H1 (cell line): ENCODE measurements at regions not wholly inside any gene's neighbourhood (a gene's known extent, or its start where the extent isn't known, plus 50 kb on each side); places are given as distances from the start of the nearest gene placed in this dataset.

Experiments
- CTCF ChIA-PET: fragments of 300-600 bp; sonication (Branson Sonifier 250); formaldehyde crosslinking; loops from one replicate; lab custom pipeline; 2021; ENCODE audit not compliant: partially characterized antibody; lab: Charles Lee
- POLR2A ChIA-PET: fragments of 300-600 bp; sonication (Branson Sonifier 250); formaldehyde crosslinking; loops from one replicate; lab custom pipeline; 2021; ENCODE audit warnings: inconsistent platforms; ENCODE audit not compliant: partially characterized antibody; lab: Charles Lee
- DNase-seq, 2 experiments: peaks; one replicate each; pipeline versions ENCODE4 v3.0.0 to v3.0.0-alpha.2; 2010 to 2022; ENCODE audit warnings: low spot score in 2 of 2, low read depth in 1 of 2, mixed read lengths in 1 of 2
- FAIRE-seq: peaks from 2 replicates; lab custom pipeline; 2011; peaks lifted over from hg19 to GRCh38; lab: Jason Lieb, UNC
- H2AFZ ChIP-seq: 2 replicates; pipeline ENCODE4 v1.8.1; 2012; ENCODE audit warnings: low read length, inconsistent platforms
- H2AK5ac ChIP-seq: 2 replicates; pipeline ENCODE4 v1.6.1; 2013; ENCODE audit warnings: low read depth, low read length
- H2BK120ac ChIP-seq: replicated peaks from 2 replicates; pipeline ENCODE3; 2013; ENCODE audit warnings: low read depth, low read length, inconsistent platforms
- H2BK12ac ChIP-seq: 2 replicates; pipeline ENCODE4 v1.6.1; 2013; ENCODE audit warnings: low read depth, low read length
- H2BK15ac ChIP-seq: 2 replicates; pipeline ENCODE4 v1.6.1; 2013; ENCODE audit warnings: low read length
- H2BK20ac ChIP-seq: 2 replicates; pipeline ENCODE4 v1.6.1; 2013; ENCODE audit warnings: low read length
- H2BK5ac ChIP-seq: 2 replicates; pipeline ENCODE4 v1.6.1; 2013; ENCODE audit warnings: low read depth, low read length
- H3K14ac ChIP-seq: 2 replicates; pipeline ENCODE4 v1.6.1; 2013; ENCODE audit warnings: inconsistent platforms; ENCODE audit not compliant: insufficient read length
- H3K18ac ChIP-seq: 2 replicates; pipeline ENCODE4 v1.6.1; 2013; ENCODE audit warnings: low read length; ENCODE audit errors: extremely low read depth
- H3K23ac ChIP-seq: 2 replicates; pipeline ENCODE4 v1.6.1; 2013; ENCODE audit warnings: inconsistent platforms; ENCODE audit not compliant: insufficient read length
- H3K23me2 ChIP-seq: 2 replicates; pipeline ENCODE4 v1.6.1; 2013; ENCODE audit warnings: low read depth, low read length
- H3K27ac ChIP-seq: 2 replicates; pipeline ENCODE4 v1.6.1; 2011; ENCODE audit warnings: low read depth, low read length, inconsistent platforms
- H3K27me3 ChIP-seq, 4 experiments: replicated peaks in 1 of 4; 1 replicate in 1 of 4; 2 replicates in 3 of 4; pipeline versions ENCODE4 v1.6.1 to v1.8.1; 2011 to 2013; ENCODE audit warnings: low read length in 3 of 4, mild to moderate bottlenecking in 3 of 4, inconsistent platforms in 2 of 4, mixed read lengths in 2 of 4, moderate library complexity in 1 of 4; ENCODE audit not compliant: control insufficient read depth in 3 of 4, insufficient read depth in 3 of 4; ENCODE audit errors: extremely low read depth in 1 of 4
- H3K36me3 ChIP-seq, 4 experiments: 2 replicates each; pipeline versions ENCODE4 v1.6.1 to v1.8.1; 2011 to 2013; ENCODE audit warnings: mild to moderate bottlenecking in 4 of 4, low read length in 3 of 4, moderate library complexity in 2 of 4, control low read depth in 1 of 4, inconsistent platforms in 1 of 4; ENCODE audit not compliant: insufficient read depth in 4 of 4, control insufficient read depth in 2 of 4
- H3K4ac ChIP-seq: replicated peaks from 2 replicates; pipeline ENCODE3; 2013; ENCODE audit warnings: low read length, low read depth, mixed read lengths, inconsistent platforms; ENCODE audit not compliant: insufficient read length
- H3K4me1 ChIP-seq, 4 experiments: replicated peaks in 1 of 4; 1 replicate in 1 of 4; 2 replicates in 3 of 4; pipeline versions ENCODE4 v1.6.1 to v1.8.1; 2011 to 2013; ENCODE audit warnings: low read length in 3 of 4, inconsistent platforms in 2 of 4, mixed read lengths in 1 of 4; ENCODE audit not compliant: insufficient read depth in 4 of 4, control insufficient read depth in 3 of 4
- H3K4me2 ChIP-seq, 2 experiments: 2 replicates each; pipeline versions ENCODE4 v1.6.1 to v1.8.1; 2011 to 2013; ENCODE audit warnings: low read depth in 2 of 2, low read length in 2 of 2, control low read depth in 1 of 2, inconsistent platforms in 1 of 2, mild to moderate bottlenecking in 1 of 2; ENCODE audit not compliant: insufficient read depth in 1 of 2
- H3K4me3 ChIP-seq, 4 experiments: fragments of 200-600, 300-600 bp in 1 of 4; sonication (generic), shearing (Covaris generic), sonication (Bioruptor Twin) in 1 of 4; 2 replicates each; pipeline versions ENCODE4 v1.5.1 to v1.8.1; 2011 to 2016; ENCODE audit warnings: low read length in 4 of 4, low read depth in 3 of 4, control low read depth in 2 of 4, inconsistent platforms in 2 of 4, mild to moderate bottlenecking in 2 of 4, mixed read lengths in 1 of 4, moderate library complexity in 1 of 4; ENCODE audit not compliant: insufficient read depth in 2 of 4; ENCODE audit errors: extremely low read depth in 1 of 4
- H3K56ac ChIP-seq: replicated peaks from 2 replicates; pipeline ENCODE3; 2013; ENCODE audit warnings: low read depth, mild to moderate bottlenecking, mixed read lengths, low read length, inconsistent platforms; ENCODE audit not compliant: insufficient read length
- H3K79me1 ChIP-seq: 2 replicates; pipeline ENCODE4 v1.6.1; 2013; ENCODE audit warnings: low read depth, low read length, control low read depth
- H3K79me2 ChIP-seq, 2 experiments: 2 replicates each; pipeline versions ENCODE4 v1.6.1 to v1.8.1; 2012 to 2013; ENCODE audit warnings: low read length in 2 of 2, mild to moderate bottlenecking in 2 of 2, inconsistent platforms in 1 of 2; ENCODE audit not compliant: insufficient read depth in 2 of 2, control insufficient read depth in 1 of 2
- H3K9ac ChIP-seq, 4 experiments: replicated peaks in 1 of 4; 1 replicate in 1 of 4; 2 replicates in 3 of 4; pipeline versions ENCODE4 v1.6.1 to v1.8.1; 2011 to 2013; ENCODE audit warnings: low read depth in 3 of 4, low read length in 3 of 4, control low read depth in 2 of 4, mild to moderate bottlenecking in 2 of 4, moderate library complexity in 2 of 4, inconsistent platforms in 1 of 4; ENCODE audit errors: extremely low read depth in 1 of 4
- H3K9me3 ChIP-seq, 2 experiments: 2 replicates each; pipeline versions ENCODE4 v1.6.1 to v1.8.1; 2012 to 2013; ENCODE audit warnings: mild to moderate bottlenecking in 2 of 2, moderate library complexity in 2 of 2, control low read depth in 1 of 2, inconsistent platforms in 1 of 2, low read depth in 1 of 2, low read length in 1 of 2, mixed read lengths in 1 of 2; ENCODE audit not compliant: insufficient read depth in 2 of 2
- H4K20me1 ChIP-seq, 2 experiments: replicated peaks in 1 of 2; 2 replicates each; pipeline versions ENCODE3 to v1.8.1; 2011 to 2013; ENCODE audit warnings: inconsistent platforms in 2 of 2, low read length in 2 of 2, mild to moderate bottlenecking in 1 of 2; ENCODE audit not compliant: insufficient read depth in 2 of 2, control insufficient read depth in 1 of 2
- H4K5ac ChIP-seq: 2 replicates; pipeline ENCODE4 v1.6.1; 2013; ENCODE audit warnings: low read length, low read depth, mixed read lengths, inconsistent platforms; ENCODE audit not compliant: insufficient read length
- H4K8ac ChIP-seq: 2 replicates; pipeline ENCODE4 v1.8.0; 2013; ENCODE audit warnings: mild to moderate bottlenecking, moderate library complexity, low read length, inconsistent platforms; ENCODE audit not compliant: insufficient read depth; ENCODE audit errors: extremely low read depth
- H4K91ac ChIP-seq: replicated peaks from 2 replicates; pipeline ENCODE3; 2013; ENCODE audit warnings: low read length, mixed read lengths, inconsistent platforms; ENCODE audit not compliant: insufficient read length
- SIN3A ChIP-seq, 2 experiments: IDR thresholded peaks in 1 of 2; conservative IDR thresholded peaks in 1 of 2; 2 replicates each; pipeline ENCODE4 v1.6.1; 2011 to 2012; ENCODE audit warnings: low read length in 2 of 2, improper control_type of control experiment in 1 of 2, low read depth in 1 of 2, mild to moderate bottlenecking in 1 of 2
- whole genome bisulfite sequencing, 2 experiments: shearing (Covaris generic) in 1 of 2; methylation state at CpG; one replicate each; pipeline versions ENCODE4 v1.1.6 to v1.1.7; 2013 to 2015; ENCODE audit warnings: low lambda C conversion rate in 2 of 2, mixed read lengths in 2 of 2, inconsistent platforms in 1 of 2, low coverage in 1 of 2, missing lambda C conversion rate in 1 of 2; ENCODE audit not compliant: insufficient replicate concordance in 2 of 2, insufficient coverage in 1 of 2, insufficient read length in 1 of 2; ENCODE audit errors: extremely low coverage in 1 of 2, missing lambda C conversion rate in 1 of 2; 5-methylcytosine and 5-hydroxymethylcytosine counted together

DNA sequence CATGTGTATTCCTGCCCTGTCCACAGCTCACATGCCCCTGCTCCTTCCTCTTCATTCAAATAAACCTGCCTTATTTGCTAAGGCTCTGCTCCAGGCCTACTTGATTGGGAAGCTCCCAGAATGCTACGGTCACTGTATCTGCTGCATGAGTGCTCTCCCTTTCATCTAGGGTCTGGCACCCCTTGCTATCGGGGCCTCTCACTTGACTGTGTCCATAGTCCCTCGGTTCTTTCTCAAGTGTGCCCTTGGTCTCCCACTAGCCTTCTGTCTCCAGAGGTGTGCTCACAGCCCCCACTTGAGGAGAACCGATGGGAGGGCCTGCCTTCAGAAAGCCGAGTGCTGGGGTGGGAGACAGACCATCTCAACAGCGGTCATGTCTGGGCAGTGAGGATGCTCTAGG lies 57.4 kb upstream of the NMNAT3 start:
- H3K4me1 ChIP-seq = no peaks in the 10 kb centered on the region
- no peak overlapping the region for H2BK5ac ChIP-seq
- H3K18ac ChIP-seq = no peak overlapping the region
- no peaks in the 10 kb centered on the region for H3K36me3 ChIP-seq
- H3K79me1 ChIP-seq = no peaks in the 10 kb centered on the region
- no peaks in the 10 kb centered on the region for H3K27me3 ChIP-seq
- H4K8ac ChIP-seq = no peak overlapping the region
- FAIRE-seq = no peak
- 79% methylated on average over 6 of the region's 6 CpGs; no CpG with 5 or more reads in 1 of the 2 experiments for WGBS, 2 experiments
- no peak overlapping the region for H2BK12ac ChIP-seq
- no peak overlapping the region for H3K4me2 ChIP-seq
- H3K56ac ChIP-seq = no peak overlapping the region
- H2BK120ac ChIP-seq = no peak overlapping the region
- CTCF ChIA-PET = interaction anchor here (1.3 to 5.9 kb wide), 2 partner anchors 10 to 17 kb away, joined by 4 to 27 read pairs; no protein-coding TSS in a partner anchor
- H3K9ac ChIP-seq = no peak overlapping the region
- no peaks in the 10 kb centered on the region for H3K79me2 ChIP-seq
- no peak for DNase-seq
- no peak overlapping the region for H2BK15ac ChIP-seq
- no peaks in the 10 kb centered on the region for H3K23me2 ChIP-seq
- no peaks in the 10 kb centered on the region for H3K9me3 ChIP-seq
- H3K4ac ChIP-seq = no peak overlapping the region
- no peak overlapping the region for H4K91ac ChIP-seq
- H4K5ac ChIP-seq = no peak overlapping the region
- no peak overlapping the region for H3K14ac ChIP-seq
- H2BK20ac ChIP-seq = no peak overlapping the region
- H2AK5ac ChIP-seq = no peak overlapping the region
- H3K4me3 ChIP-seq = no peak overlapping the region
- no peaks in the 10 kb centered on the region for H4K20me1 ChIP-seq
- H3K23ac ChIP-seq = no peak overlapping the region
- H2AFZ ChIP-seq = no peak overlapping the region
- POLR2A ChIA-PET = no interaction called here
- H3K27ac ChIP-seq = no peak overlapping the region
- TF ChIP-seq SIN3A (conservative IDR thresholded peaks at IDR 0.05 in 1 of 2, IDR thresholded peaks at IDR 0.05 in 1 of 2; ENCODE audit: low read depth in 1 of 2, low read length in 2 of 2) = no peak
